GM21576 (cell line): ENCODE measurements at regions not wholly inside any gene's neighbourhood (a gene's known extent, or its start where the extent isn't known, plus 50 kb on each side); places are given as distances from the start of the nearest gene placed in this dataset.
"Not testable (repeated sequence)": the region's sequence is repeated elsewhere in the genome, so short reads cannot be mapped to it uniquely, and the experiment has no call there.

ENCODE experiments used
- ATAC-seq: cut with Tn5 transposase; IDR thresholded peaks from one replicate; pipeline ENCODE4 v1.9.1; 2021; ENCODE audit warnings: mild to moderate bottlenecking, moderate library complexity; ENCODE audit not compliant: unreplicated experiment

DNA sequence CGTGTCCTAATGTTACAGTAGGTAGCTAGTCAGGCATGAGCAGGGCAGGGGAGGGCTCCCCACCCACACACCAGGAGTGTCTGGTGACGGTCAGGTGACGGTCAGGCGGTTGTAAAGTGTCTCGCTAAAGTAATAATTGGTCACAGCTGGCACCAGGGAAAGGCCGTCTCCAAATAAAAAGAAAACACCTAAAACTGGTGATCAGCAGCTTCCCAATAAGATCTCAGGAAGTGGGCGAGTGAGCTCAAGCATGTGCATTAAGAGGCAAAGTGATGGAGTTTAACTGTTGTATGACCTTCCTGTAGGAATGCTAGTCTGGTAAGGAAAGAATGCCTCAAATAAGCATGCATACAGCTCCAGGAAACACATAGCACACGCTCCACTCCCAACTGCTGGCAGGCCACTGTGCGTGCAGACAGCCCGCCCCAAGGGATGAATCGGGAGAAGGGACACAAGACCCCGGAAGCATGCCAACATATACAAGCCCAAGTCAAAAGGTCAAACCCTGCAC, 177.1 kb downstream of the RNF144A start:
- no peak for ATAC-seq

GRCh38 chr2:7096726-7097352, 179.6 kb downstream of the RNF144A start:
- ATAC-seq, result no peak

GRCh38 chr2:7097353-7097895, 180.2 kb downstream of the RNF144A start:
- ATAC-seq, result peak; percentile 94

GRCh38 chr2:7098816-7099215, 181.6 kb downstream of the RNF144A start:
- ATAC-seq, result no peak

DNA sequence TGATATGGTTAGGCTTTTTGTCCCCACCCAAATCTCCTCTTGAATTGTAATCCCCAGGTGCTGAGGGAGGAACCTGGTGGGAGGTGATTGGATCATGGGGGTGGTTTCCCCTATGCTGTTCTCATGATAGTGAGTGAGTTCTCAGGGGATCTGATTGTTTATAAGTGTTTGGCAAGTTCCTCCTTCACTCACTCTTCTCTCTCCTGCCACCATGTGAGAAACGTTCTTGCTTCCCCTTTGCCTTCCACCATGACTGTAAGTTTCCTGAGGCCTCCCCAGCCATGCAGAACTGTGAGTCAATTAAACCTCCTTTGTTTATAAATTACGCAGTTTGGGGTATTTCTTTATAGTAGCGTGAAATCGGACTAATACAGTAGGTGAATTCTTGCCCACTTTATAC, 182.5 kb downstream of the RNF144A start:
- ATAC-seq, result not testable (repeated sequence)

DNA sequence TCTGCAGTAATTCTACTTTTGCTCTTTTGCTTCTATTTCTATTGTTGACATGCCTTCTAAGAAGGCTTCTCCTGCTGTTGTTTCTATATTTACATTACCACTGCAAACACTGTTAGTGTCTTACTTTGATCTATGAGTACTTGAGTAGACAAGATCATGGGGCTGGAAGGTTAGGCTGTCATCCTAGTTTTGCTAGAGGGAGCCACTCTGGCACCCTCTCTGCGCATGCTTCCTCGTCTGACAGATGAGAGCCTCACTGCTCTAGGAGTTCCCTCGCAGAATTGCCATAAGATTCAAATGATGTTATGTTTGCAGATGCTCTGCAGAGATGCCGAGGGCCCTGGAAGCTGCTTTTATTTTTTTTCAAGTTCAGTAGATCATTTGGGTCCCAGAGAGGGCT, 185.6 kb downstream of the RNF144A start:
- ATAC-seq, result no peak

GRCh38 chr2:7108792-7109532, 191.8 kb downstream of the RNF144A start:
- ATAC-seq, result no peak

GRCh38 chr2:7109533-7109885, 192.3 kb downstream of the RNF144A start:
- no peak for ATAC-seq

DNA sequence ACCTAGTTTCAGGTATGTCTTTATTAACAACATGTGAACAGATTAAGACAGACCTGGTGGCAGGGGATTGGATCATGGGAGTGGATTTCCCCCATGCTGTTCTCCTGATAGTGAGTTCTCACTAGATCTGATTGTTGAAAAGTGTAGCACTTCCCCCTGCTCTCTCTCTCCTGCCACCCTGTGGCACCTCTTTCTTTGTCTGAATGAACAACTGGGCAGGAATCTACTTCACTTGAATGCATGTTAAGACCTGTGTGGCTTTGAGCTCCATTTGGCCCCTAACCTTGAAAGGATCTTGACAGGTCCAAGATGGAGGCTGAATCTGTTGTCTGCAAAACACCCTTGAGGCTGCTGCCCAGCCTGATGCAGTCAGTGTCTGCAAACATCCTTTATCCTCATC, 194.4 kb downstream of the RNF144A start:
- ATAC-seq, result no peak

GRCh38 chr2:7115364-7115763, 198.2 kb downstream of the RNF144A start:
- ATAC-seq, result no peak

- no peak for ATAC-seq
These were observed 198.7 kb downstream of the RNF144A start for GRCh38 chr2:7115906-7116305.

- ATAC-seq, result no peak
These were observed 199.3 kb downstream of the RNF144A start for GRCh38 chr2:7116511-7116910.

DNA sequence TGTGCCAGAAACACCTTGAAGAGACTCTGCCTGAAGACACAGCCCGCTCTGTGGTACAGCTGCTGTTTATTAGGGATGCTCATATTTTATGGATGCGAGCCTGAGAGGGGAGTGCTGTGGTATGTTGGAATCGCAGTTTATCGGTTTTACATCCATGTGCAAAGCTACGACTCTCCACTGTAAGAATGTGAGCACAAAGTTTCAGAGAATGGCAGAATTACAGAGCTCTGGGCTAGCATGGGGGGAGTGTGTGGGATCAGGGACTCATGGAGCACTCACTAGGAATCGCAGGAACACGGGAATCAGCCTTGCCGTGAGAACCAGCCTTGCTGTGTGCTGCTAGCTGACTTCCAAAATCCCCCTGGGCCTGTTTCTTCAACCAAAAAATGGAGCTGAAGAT, 199.9 kb downstream of the RNF144A start:
- no peak for ATAC-seq

- no peak for ATAC-seq
These were observed 201.5 kb downstream of the RNF144A start for GRCh38 chr2:7118606-7119131.

DNA sequence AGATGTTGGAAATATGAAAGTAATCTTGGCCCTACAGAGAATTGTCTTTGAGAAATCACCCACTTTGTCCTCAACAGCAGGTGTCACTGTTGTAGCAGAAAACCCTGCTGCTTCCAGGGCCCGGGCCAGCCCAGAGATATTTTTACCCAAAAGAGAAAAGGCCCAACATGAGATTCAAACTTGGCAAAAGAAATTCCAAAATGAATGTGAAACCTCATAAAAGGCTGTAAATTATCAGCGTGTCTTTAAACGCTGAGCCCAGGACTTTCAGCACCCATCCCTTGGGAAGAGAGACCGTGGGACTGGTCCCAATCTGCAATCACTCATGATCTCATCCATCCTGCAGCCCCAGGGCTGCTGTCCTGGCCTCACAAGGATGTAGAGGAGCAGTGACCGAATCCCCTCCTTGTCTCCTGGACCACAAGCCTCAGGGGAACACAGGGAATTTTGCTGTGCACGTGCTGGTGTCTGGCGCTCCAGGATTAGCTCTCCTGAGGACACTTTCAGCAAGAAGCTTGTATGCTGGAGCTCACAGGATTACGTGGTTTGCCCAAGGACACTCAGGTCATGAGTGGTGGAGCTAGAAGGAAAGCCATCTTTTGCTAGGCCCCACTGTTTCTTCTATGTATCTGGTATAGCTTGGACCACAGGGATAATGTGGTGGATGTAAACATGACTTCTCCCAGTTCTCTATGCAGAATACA, 202.1 kb downstream of the RNF144A start:
- no peak for ATAC-seq

DNA sequence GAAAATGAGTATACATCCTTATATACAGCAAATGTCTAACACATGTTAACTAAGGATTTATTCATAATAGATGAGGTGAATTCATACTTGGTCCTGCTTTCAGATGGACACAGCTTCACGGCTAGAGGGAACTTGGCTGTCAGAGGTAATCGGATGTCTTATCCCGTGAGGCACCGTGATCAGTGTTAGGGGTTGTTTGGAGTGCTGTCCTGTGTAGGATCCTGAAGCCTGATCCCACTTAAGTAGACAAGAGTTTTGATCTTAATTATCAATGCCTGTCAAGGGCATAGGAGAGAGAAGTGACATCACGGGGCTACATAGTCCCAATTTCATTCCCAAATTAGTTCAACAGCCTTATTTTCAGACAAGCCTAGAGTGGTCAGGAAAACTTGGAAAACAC, 204.6 kb downstream of the RNF144A start:
- ATAC-seq, result no peak

DNA sequence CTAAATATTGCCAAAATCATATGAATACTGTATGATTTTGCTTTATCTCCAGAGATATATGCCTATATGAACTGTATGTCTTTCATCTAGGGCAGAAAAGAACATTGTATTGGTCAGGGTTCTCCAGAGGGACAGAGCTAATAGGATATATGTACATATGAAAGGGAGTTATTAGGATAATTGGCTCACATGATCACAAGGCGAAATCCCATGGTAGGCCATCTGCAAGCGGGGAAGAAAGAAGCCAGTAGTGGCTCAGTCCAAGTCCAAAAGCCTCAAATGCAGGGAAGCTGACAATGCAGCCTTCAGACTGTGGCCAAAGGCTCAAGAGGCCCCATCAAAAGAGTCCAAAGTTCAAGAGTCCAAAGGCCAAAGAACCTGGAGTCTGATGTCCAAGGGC, 209.9 kb downstream of the RNF144A start:
- no peak for ATAC-seq

DNA sequence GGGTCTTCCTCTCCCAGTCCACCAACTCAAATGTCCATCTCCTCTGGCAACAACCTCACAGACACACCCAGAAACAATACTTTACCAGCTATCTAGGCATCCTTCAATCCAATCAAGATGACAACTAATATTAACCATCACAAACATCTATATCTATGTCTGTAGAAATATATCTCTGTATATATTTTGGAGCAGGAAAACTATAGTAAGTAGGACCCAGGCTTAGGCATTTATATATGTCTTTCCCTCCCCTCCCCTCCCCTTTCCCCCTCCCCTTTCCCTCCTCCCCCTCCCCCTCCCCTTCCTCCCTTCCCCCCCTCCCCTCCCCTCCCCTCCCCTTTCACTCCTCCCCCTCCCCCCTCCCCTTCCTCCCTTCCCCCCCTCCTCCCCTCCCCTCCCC, 210.5 kb downstream of the RNF144A start:
- ATAC-seq, result no peak

DNA sequence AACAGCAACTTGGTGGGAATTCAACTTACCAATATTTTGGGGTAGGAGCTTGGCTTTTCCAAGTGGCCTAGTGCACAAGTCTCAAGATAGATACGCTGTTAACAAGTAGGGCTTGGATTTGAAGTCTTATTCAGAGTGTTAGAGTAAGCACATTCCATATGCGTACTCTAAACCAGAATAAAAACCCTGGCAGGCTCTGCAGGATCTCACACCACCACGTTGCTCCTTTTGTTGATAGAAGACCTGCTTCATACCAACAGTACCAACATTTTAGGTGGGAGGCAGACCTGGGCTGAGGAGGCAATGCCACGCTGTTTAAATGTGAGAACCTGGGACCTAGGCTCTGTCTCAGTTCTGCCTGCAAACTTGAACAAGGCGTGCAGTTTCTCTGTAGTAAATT, 214.0 kb downstream of the RNF144A start:
- no peak for ATAC-seq

DNA sequence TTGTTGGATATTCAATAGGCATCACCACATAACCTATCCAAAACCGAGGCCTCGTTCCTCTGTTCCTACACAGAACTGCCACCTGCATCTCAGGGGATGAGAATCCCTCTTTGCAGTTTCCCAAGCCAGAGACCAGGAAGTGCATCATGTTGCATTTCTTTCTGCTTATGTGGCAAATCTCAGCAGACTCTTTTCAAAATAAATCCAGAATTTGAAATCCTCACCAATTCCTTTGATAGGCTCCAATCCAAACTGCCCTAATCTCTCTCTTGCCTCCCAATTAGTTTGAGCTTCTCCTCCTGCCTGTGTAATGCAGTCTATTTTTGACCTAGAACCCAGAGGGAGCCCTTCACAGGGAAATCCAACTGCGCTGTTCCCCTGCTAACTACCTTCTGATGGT, 215.5 kb downstream of the RNF144A start:
- no peak for ATAC-seq

DNA sequence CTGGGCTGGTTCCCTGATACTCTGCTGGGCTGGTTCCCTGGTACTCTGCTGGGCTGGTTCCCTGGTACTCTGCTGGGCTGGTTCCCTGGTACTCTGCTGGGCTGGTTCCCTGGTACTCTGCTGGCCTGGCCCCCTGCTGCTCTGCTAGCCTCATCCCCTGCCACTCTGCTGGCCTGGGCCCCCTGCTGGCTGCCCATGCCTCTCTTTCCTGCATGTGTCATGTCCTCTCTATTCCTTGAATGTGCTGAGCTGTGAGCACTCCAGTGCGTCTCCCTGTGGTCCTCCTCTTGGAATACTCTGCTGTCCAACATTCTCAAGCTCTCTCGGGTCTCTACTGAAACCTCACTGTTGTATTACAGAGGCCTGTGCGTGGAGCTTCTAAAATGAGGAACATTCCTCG, 216.3 kb downstream of the RNF144A start:
- no peak for ATAC-seq
